Neuronal stem cell (in vitro differentiated cells): ENCODE measurements at regions not wholly inside any gene's neighbourhood (a gene's known extent, or its start where the extent isn't known, plus 50 kb on each side); places are given as distances from the start of the nearest gene placed in this dataset.

Experiments used
- DNase-seq: peaks from one replicate; pipeline ENCODE4 v3.0.0-alpha.2; 2013; ENCODE audit warnings: low spot score
- H2AFZ ChIP-seq: one replicate; pipeline ENCODE4 v1.6.1; 2013; ENCODE audit warnings: mild to moderate bottlenecking, low read length, inconsistent platforms
- H2AK5ac ChIP-seq: 2 replicates; pipeline ENCODE4 v1.6.1; 2013; ENCODE audit warnings: low read depth, mild to moderate bottlenecking, inconsistent platforms, low read length, moderate library complexity, mixed read lengths
- H2BK120ac ChIP-seq: 2 replicates; pipeline ENCODE4 v1.6.1; 2013; ENCODE audit warnings: low read depth, mild to moderate bottlenecking, inconsistent platforms, low read length, moderate library complexity, mixed read lengths
- H2BK12ac ChIP-seq: one replicate; pipeline ENCODE4 v1.6.1; 2013; ENCODE audit warnings: low read length, inconsistent platforms
- H2BK15ac ChIP-seq: 2 replicates; pipeline ENCODE4 v1.6.1; 2013; ENCODE audit warnings: mild to moderate bottlenecking, low read length, inconsistent platforms, mixed read lengths
- H2BK5ac ChIP-seq: one replicate; pipeline ENCODE4 v1.6.1; 2013; ENCODE audit warnings: inconsistent platforms, mild to moderate bottlenecking, low read length, moderate library complexity
- H3K14ac ChIP-seq: one replicate; pipeline ENCODE4 v1.6.1; 2013; ENCODE audit warnings: low read length, inconsistent platforms
- H3K18ac ChIP-seq: 2 replicates; pipeline ENCODE4 v1.6.1; 2013; ENCODE audit warnings: low read length, inconsistent platforms
- H3K23ac ChIP-seq: 2 replicates; pipeline ENCODE4 v1.6.1; 2013; ENCODE audit warnings: low read depth, mild to moderate bottlenecking, mixed read lengths, low read length, inconsistent platforms; ENCODE audit not compliant: poor library complexity
- H3K27ac ChIP-seq: replicated peaks from 3 replicates; pipeline ENCODE4 v1.5.1; 2013; ENCODE audit warnings: low read length, inconsistent platforms
- H3K27me3 ChIP-seq, 3 experiments: 2 replicates each; pipeline ENCODE4 v1.6.1; 2013; ENCODE audit warnings: low read length in 3 of 3, mild to moderate bottlenecking in 2 of 3, inconsistent platforms in 1 of 3, low read depth in 1 of 3, mixed read lengths in 1 of 3, moderate library complexity in 1 of 3; ENCODE audit not compliant: control insufficient read depth in 3 of 3, insufficient read depth in 3 of 3
- H3K36me3 ChIP-seq, 2 donors: replicated peaks in 1 of 2; 2 replicates each; pipeline ENCODE4 v1.6.1; 2013; ENCODE audit warnings: low read length in 2 of 2; ENCODE audit not compliant: control insufficient read depth in 2 of 2, insufficient read depth in 2 of 2
- H3K4ac ChIP-seq: 2 replicates; pipeline ENCODE4 v1.6.1; 2013; ENCODE audit warnings: inconsistent platforms, mild to moderate bottlenecking, low read length, moderate library complexity
- H3K4me1 ChIP-seq, 2 donors: 1 replicate in 1 of 2; 2 replicates in 1 of 2; pipeline ENCODE4 v1.6.1; 2013; ENCODE audit warnings: low read length in 2 of 2, low read depth in 1 of 2; ENCODE audit not compliant: control insufficient read depth in 2 of 2, insufficient read depth in 1 of 2
- H3K4me2 ChIP-seq: one replicate; pipeline ENCODE4 v1.6.1; 2013; ENCODE audit warnings: mild to moderate bottlenecking, low read length, inconsistent platforms; ENCODE audit not compliant: insufficient read depth, poor library complexity, severe bottlenecking
- H3K4me3 ChIP-seq, 2 donors: 2 replicates each; pipeline ENCODE4 v1.5.1; 2013; ENCODE audit warnings: low read length in 2 of 2, mild to moderate bottlenecking in 2 of 2, inconsistent platforms in 1 of 2, moderate library complexity in 1 of 2
- H3K79me1 ChIP-seq: one replicate; pipeline ENCODE4 v1.6.1; 2013; ENCODE audit warnings: low read depth, mild to moderate bottlenecking, inconsistent platforms, low read length, moderate library complexity
- H3K9ac ChIP-seq: one replicate; pipeline ENCODE4 v1.6.1; 2013; ENCODE audit warnings: mild to moderate bottlenecking, low read depth, low read length, inconsistent platforms; ENCODE audit not compliant: poor library complexity
- H3K9me3 ChIP-seq, 2 donors: replicated peaks in 1 of 2; 2 replicates each; pipeline versions ENCODE3 to v1.6.1; 2013; ENCODE audit warnings: low read length in 2 of 2, mild to moderate bottlenecking in 2 of 2, inconsistent platforms in 1 of 2, low read depth in 1 of 2, mixed read lengths in 1 of 2, moderate library complexity in 1 of 2; ENCODE audit not compliant: control insufficient read depth in 2 of 2, insufficient read depth in 1 of 2
- H4K8ac ChIP-seq: one replicate; pipeline ENCODE4 v1.6.1; 2013; ENCODE audit warnings: low read depth, mild to moderate bottlenecking, inconsistent platforms, low read length, moderate library complexity
- H4K91ac ChIP-seq: one replicate; pipeline ENCODE4 v1.6.1; 2013; ENCODE audit warnings: low read length, low read depth, mild to moderate bottlenecking, inconsistent platforms; ENCODE audit not compliant: poor library complexity
- WGBS, 2 donors: extraction: QIAGEN DNeasy Blood & Tissue Kit; methylation state at CpG; one replicate each; pipeline ENCODE4 v1.1.7; 2013; ENCODE audit warnings: missing lambda C conversion rate in 2 of 2, mixed read lengths in 1 of 2; ENCODE audit not compliant: insufficient read length in 2 of 2, insufficient replicate concordance in 1 of 2; ENCODE audit errors: extremely low coverage in 2 of 2; 5-methylcytosine and 5-hydroxymethylcytosine counted together

DNA sequence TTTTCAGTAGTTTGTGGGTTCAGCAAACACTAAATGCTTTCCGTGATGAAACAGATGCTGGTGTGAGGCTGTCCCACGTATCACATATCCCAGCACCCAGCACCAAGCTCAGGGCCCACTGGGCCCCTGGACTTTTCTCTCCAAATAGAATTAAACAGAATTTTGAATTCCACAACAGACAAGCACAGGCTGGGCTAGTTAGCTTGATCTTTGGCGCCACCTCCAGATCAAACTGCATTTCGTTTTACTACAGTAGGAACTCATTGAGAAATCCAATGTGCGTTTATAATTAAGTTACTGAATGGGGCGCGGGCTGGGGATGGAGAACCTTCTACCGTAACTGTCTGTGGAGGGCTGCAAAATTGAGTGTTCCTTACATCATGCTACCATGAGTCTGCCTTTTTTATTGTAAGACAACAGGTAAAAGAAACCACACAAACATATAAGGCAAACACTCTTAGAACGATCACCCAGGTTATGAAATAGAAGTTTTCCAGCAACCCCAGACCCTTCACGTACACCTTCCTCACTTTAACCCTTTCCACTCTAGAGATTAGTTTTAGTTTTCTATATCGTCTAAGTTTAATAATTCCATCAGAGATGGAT, 107.8 kb downstream of the ZFP64 start:
- no CpG with 5 or more reads among the region's 11 CpGs for WGBS, 2 donors
- Histone ChIP-seq H2BK15ac (no peak overlapping the region), H3K27ac (no peak overlapping the region), H2AK5ac (no peak overlapping the region), H3K23ac (no peak overlapping the region), H2AFZ (peak overlapping the region; percentile 21), H4K91ac (no peak overlapping the region), H3K4me2 (no peak overlapping the region), H3K79me1 (no peaks in the 10 kb centered on the region), H3K36me3 (peaks cover 11 to 49% of the 10 kb centered on the region in 2 donors), H2BK5ac (no peak overlapping the region), H2BK120ac (no peak overlapping the region), H4K8ac (no peak overlapping the region), H3K4me3 (no peak overlapping the region), H3K18ac (no peak overlapping the region), H2BK12ac (no peak overlapping the region), H3K9me3 (peaks cover 10 to 20% of the 10 kb centered on the region in 2 donors), H3K14ac (no peak overlapping the region), H3K4ac (no peak overlapping the region), H3K4me1 (peaks cover 2 to 10% of the 10 kb centered on the region in 2 donors), H3K27me3 (no peaks in the 10 kb centered on the region), H3K9ac (no peak overlapping the region)
- peak; percentile 59 for DNase-seq

DNA sequence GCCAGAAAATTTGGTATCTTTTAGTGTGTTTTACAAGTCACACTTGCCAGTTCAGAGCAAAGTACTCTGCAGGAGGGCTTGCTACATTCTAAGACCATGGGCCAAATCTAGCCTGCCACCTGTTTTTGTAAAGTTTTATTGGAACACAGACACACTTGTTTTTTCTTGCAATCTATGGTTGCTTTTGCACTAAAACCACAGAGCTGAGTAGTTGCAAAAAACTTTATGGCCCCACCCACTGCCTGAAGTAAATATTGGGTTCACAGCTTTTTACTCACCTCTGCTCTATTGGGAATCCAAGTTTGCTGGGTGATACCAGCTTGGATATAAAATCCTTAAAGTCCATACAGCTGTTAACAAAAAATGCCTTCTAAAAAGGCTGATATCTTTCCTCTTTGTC, 109.0 kb downstream of the ZFP64 start:
- peaks cover 2 to 10% of the 10 kb centered on the region in 2 donors for H3K4me1 ChIP-seq
- no peak overlapping the region for H3K4ac ChIP-seq
- peaks cover 6 to 37% of the 10 kb centered on the region in 2 donors for H3K36me3 ChIP-seq
- no peaks in the 10 kb centered on the region for H3K27me3 ChIP-seq
- no peak overlapping the region for H3K4me2 ChIP-seq
- H2BK15ac ChIP-seq, result no peak overlapping the region
- no peak overlapping the region for H4K8ac ChIP-seq
- no peak overlapping the region for H3K4me3 ChIP-seq
- H2AK5ac ChIP-seq, result no peak overlapping the region
- H3K23ac ChIP-seq, result no peak overlapping the region
- H3K9ac ChIP-seq, result no peak overlapping the region
- H2AFZ ChIP-seq, result no peak overlapping the region
- no peak overlapping the region for H2BK5ac ChIP-seq
- H3K79me1 ChIP-seq, result no peaks in the 10 kb centered on the region
- no peak for DNase-seq
- no peak overlapping the region for H3K27ac ChIP-seq
- no peak overlapping the region for H3K14ac ChIP-seq
- H2BK12ac ChIP-seq, result no peak overlapping the region
- H3K9me3 ChIP-seq, result peaks cover 6 to 10% of the 10 kb centered on the region in 2 donors
- no peak overlapping the region for H2BK120ac ChIP-seq
- H3K18ac ChIP-seq, result no peak overlapping the region
- no peak overlapping the region for H4K91ac ChIP-seq

DNA sequence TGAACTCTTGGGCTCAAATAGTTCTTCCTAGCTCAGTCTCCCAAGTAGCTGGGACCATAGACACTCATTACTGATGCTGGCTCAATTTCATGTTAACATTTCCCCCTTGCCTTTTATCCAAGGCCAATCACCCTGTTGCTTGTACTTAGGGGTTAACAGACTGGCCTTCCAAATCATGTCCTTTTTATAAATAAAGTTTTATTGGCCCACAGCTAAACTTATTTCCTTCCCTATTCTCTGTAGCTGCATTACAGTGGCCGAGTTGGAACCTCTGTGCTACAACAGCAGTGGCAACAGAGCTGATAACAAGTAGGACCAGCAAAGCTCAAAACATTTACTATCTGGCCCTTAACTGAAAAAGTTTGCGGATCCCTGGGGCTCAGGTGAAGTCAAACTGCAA, 109.8 kb downstream of the ZFP64 start:
- Histone ChIP-seq H3K4me3 (no peak overlapping the region), H3K23ac (no peak overlapping the region), H2AFZ (no peak overlapping the region), H3K4me2 (no peak overlapping the region), H3K4me1 (peaks cover 2 to 10% of the 10 kb centered on the region in 2 donors), H2BK5ac (no peak overlapping the region), H3K4ac (no peak overlapping the region), H4K91ac (no peak overlapping the region), H3K9me3 (peaks cover under 1 to 2% of the 10 kb centered on the region in 2 donors), H3K27me3 (no peaks in the 10 kb centered on the region), H2BK15ac (no peak overlapping the region), H3K79me1 (no peaks in the 10 kb centered on the region), H3K18ac (no peak overlapping the region), H2BK12ac (no peak overlapping the region), H3K27ac (no peak overlapping the region), H2BK120ac (no peak overlapping the region), H3K14ac (no peak overlapping the region), H4K8ac (no peak overlapping the region), H3K36me3 (peaks cover 6 to 30% of the 10 kb centered on the region in 2 donors), H3K9ac (no peak overlapping the region), H2AK5ac (no peak overlapping the region)
- WGBS, 2 donors, result no CpG with 5 or more reads among the region's 2 CpGs
- no peak for DNase-seq

DNA sequence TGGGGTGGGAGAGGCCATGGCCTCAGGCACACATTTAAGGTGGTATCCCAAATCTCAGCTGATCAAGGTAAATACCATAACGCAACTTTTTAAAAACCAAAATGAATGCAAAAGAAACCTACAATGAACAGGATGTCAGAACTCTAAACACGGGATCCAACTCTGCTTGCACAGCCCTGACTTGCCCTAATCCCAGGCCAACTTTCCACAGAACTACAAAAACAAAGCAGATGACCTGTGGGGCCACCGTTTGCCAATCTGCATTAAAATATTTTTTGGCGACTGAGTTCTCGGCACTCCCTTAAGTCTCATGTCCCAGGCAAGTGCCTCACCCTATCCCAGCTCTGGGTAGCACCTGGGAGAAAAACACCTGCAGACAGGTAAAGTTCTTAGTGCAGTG, 110.5 kb downstream of the ZFP64 start:
- H3K9ac ChIP-seq, result no peak overlapping the region
- no peak overlapping the region for H3K4ac ChIP-seq
- WGBS, 2 donors, result no CpG with 5 or more reads among the region's 5 CpGs

More for the DNA sequence above, 110.5 kb downstream of the ZFP64 start:
- no peak overlapping the region for H3K27ac ChIP-seq
- H3K4me2 ChIP-seq, result no peak overlapping the region
- H4K8ac ChIP-seq, result no peak overlapping the region
- no peak overlapping the region for H4K91ac ChIP-seq
- H2BK15ac ChIP-seq, result no peak overlapping the region
- no peak overlapping the region for H2AK5ac ChIP-seq
- H3K4me1 ChIP-seq, result peaks cover 2 to 10% of the 10 kb centered on the region in 2 donors
- H3K18ac ChIP-seq, result no peak overlapping the region
- H2BK12ac ChIP-seq, result no peak overlapping the region
- no peak overlapping the region for H2AFZ ChIP-seq
- no peak overlapping the region for H2BK120ac ChIP-seq
- no peak overlapping the region for H3K14ac ChIP-seq
- no peaks in the 10 kb centered on the region for H3K9me3 ChIP-seq
- no peak overlapping the region for H3K4me3 ChIP-seq
- H2BK5ac ChIP-seq, result no peak overlapping the region
- H3K79me1 ChIP-seq, result no peaks in the 10 kb centered on the region
- no peak overlapping the region for H3K23ac ChIP-seq
- H3K27me3 ChIP-seq, result no peaks in the 10 kb centered on the region
- H3K36me3 ChIP-seq, result peaks cover 6 to 27% of the 10 kb centered on the region in 2 donors
- no peak for DNase-seq
